AG10803 (cell line): ENCODE measurements at regions not wholly inside any gene's neighbourhood (a gene's known extent, or its start where the extent isn't known, plus 50 kb on each side); places are given as distances from the start of the nearest gene placed in this dataset.

ENCODE experiments used
- DNase-seq: peaks from one replicate; pipeline ENCODE4 v3.0.0; 2010; ENCODE audit warnings: low read depth
- H3K4me3 ChIP-seq: 2 replicates; pipeline ENCODE4 v1.5.1; 2011; ENCODE audit warnings: mild to moderate bottlenecking, low read length, control low read depth
- CTCF ChIP-seq: conservative IDR thresholded peaks from 2 replicates; pipeline ENCODE4 v1.5.1; 2011; ENCODE audit warnings: mild to moderate bottlenecking, low read length, control low read depth, inconsistent platforms

- DNase-seq, result no peak
- no peak overlapping the region for H3K4me3 ChIP-seq
- TF ChIP-seq CTCF, result no peak
These were observed 73.1 kb upstream of the INCENP start for GRCh38 chr11:62050716-62051115.

DNA sequence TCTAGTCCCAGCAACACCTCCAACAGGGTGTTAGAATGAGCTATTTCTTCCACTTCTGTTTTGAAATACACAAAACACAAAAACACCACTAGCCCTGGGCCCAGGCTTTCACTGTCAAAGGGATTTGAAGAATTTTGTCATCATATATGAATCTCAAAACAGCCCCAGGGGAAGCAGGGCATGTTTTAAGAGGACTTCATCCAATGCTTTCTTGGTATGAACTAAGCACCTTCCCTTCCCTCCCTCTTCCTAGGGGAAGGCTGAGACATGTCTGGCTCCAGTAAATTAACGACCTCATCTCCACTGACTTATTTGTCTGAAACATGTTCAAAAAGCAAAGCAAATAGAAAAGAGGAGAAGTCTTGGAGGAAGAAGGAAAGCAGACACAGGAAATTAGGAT, 75.7 kb upstream of the INCENP start:
- H3K4me3 ChIP-seq, result no peak overlapping the region
- DNase-seq, result peak; percentile 46
- TF ChIP-seq CTCF, result no peak

- no peak overlapping the region for H3K4me3 ChIP-seq
- no peak for TF ChIP-seq CTCF
- DNase-seq, result no peak
These were observed 77.2 kb upstream of the INCENP start for GRCh38 chr11:62046568-62047100.

DNA sequence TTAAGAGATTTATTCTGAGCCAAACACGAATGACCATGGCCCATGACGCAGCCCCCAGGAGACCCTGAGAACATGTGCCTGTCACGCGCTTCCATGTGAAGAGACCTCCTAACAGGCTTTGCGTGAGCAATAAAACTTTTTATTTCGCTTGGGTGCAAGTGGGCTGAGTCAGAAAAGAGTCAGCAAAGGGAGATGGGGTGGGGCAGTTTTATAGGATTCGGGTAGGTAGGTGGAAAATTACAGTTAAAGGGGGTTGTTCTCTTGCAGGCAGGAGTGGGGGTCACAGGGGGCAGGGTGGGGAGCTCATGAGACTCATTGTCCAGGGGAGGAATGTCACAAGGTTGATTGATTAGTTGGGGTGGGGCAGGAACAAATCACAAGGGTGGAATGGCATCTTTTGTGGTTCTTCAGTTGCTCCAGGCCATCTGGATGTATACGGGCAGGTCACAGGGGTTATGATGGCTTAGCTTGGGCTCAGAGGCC, 77.2 kb upstream of the FTH1 start:
- no peak for DNase-seq
- H3K4me3 ChIP-seq, result no peak overlapping the region
- no peak for TF ChIP-seq CTCF

GRCh38 chr11:62035293-62035692, 67.9 kb upstream of the FTH1 start:
- no peak for TF ChIP-seq CTCF
- H3K4me3 ChIP-seq, result no peak overlapping the region
- DNase-seq, result no peak

DNA sequence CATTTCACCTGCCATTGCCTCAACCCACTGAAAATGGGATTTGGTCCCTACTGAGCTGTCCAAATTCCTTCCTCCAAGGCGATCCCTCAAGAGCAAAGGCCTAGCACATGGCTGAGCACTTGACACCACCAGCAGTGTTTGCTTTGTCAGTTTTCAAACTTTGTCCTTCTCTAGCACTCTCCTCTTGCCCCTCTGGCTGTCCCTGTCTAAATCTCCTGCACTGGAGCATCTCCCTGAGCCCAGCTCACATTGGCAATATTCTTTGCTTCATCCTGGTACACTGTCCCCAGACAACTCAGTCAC, 66.6 kb upstream of the FTH1 start:
- DNase-seq, result no peak
- no peak overlapping the region for H3K4me3 ChIP-seq
- no peak for TF ChIP-seq CTCF

- peak; percentile 14 for DNase-seq
- TF ChIP-seq CTCF, result no peak
- H3K4me3 ChIP-seq, result no peak overlapping the region
These were observed 66.0 kb upstream of the FTH1 start for GRCh38 chr11:62033191-62034035.
